ENCODE measurements at regions not wholly inside any gene's neighbourhood (a gene's known extent, or its start where the extent isn't known, plus 50 kb on each side); places are given as distances from the start of the nearest gene placed in this dataset.
"Not testable (repeated sequence)": the region's sequence is repeated elsewhere in the genome, so short reads cannot be mapped to it uniquely, and the experiment has no call there.

DNA sequence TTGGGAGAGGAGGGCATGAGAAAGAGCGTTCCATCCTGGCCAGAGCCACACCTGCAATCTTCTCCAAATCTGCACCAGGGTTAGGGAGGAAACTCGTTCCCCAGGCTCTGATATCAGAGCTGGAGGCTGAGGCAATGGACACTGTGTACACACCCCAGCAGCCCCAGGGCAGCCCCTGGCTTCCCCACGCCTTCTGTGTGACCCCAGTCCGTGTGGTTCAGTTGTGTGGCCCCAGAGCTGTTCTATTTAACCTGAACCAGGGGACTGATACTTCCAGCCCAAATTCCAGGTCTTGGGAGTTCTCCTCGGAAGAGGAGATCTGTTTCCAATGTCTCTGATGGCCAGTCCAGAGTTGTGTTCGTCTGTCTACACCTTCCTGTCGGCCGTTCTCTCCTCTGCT is 242.6 kb upstream of the EXOC2 start:
- DNase-seq: no peak

DNA sequence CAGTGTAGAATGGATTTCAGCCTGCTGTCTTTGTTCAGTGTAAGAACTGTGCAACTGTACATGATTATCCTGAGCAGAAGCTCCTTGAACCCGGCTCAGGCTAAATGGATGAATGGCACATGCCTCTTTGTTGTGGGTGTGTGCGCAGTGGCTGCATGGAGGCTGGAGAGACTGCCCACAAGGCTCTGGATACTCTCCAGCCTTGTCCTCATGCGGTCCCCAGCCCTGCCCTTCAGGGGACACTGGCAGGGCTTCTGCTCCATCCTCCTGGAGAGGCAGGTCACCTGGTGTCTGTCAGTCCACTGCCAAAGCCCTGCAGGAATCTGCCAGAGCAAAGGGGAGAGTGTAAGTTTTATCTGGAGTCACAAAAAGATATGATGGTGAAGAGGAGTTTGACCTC is 241.7 kb upstream of the EXOC2 start:
- no peak for DNase-seq

DNA sequence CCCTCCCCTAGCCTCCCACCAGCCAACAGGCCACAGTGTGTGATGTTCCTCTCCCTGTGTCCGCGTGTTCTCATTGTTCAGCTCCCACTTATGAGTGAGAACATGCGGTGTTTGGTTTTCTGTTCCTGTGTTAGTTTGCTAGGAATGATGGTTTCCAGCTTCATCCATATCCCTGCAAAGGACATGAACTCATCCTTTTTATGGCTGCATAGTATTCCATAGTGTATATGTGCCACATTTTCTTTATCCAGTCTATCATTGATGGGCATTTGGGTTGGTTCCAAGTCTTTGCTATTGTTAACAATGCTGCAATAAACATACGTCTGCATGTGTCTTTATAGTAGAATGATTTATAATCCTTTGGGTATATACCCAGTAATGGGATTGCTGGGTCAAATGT is 239.0 kb upstream of the EXOC2 start:
- DNase-seq: not testable (repeated sequence)

DNA sequence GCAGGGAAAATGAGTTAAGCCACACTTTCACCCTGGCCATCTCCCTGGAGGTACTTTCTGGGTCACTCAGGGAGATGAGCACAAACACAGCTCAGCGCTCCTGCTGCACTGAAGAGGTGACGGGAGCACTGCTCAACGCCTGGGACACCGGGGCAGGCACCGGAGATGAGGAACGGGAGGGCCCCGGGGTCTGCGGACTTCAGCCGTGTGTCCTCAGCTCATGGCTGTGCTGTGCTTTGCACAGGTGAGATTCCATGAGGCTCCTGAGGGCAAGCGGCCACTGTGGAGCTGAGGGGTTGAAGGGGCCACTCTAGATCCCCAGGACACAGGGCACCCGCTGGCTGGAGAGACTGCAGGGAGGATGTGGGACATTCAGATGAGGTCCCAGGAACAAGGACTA is 234.2 kb upstream of the EXOC2 start:
- no peak for DNase-seq

- no peak for DNase-seq
These were observed 232.8 kb upstream of the EXOC2 start for GRCh38 chr6:925656-926213.

DNA sequence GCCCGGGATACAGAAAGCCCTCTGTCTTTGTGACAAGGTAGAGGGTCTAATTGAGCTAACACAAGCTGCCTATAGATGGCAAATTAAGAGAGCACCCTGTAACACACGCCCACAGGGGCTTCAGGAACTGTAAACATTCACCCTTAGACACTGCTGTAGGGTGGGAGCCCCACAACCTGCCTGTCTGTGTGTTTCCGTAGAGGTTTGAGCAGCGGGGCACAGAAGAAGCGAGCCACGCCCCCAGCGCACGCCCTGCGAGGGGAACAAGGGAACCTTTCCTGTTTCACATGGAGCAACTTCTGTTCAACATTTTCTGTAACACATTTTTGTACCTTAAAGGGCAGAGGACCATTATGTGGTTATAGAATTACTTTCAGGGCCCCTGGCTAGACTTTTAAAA is 231.7 kb upstream of the EXOC2 start:
- no peak for DNase-seq

DNA sequence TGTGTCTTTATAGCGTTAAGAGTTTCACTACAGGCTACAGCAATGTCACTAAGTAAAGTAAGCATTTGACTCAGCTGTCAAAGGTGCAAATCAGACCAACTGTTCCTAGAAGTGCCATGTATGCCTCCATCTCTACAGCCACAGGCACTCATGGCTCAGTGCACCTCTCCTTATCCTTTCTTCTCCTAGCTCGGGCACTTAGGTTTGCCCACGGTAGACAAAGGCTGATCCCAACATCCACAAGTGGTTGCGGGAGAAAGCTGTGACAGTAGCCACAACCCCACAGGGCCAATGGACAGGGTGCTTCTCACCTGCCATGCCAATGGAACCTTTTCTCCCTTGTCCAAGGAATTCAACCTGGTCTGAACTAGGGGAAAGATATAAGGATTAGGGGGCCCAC is 228.5 kb upstream of the EXOC2 start:
- no peak for DNase-seq

DNA sequence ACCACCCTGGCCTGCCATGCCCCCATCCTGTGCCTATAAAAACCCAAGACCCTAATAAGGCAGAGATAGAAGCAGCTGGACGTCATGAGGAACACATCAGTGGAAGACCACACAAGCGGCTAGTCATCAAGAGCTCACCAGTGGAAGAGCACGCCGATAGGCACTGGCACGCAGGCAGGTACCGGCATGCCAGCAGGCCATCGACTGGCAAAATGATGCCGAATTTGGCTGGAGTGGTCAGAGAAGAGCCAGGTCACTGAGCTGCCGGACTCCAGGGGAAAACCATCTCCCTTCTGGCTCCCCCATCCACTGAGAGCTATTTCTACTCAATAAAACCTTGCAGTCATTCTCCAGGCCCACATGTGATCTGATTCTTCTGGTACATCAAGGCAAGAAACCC is 227.6 kb upstream of the EXOC2 start:
- DNase-seq: no peak

GRCh38 chr6:919500-919899 is 226.6 kb upstream of the EXOC2 start:
- no peak for DNase-seq

DNA sequence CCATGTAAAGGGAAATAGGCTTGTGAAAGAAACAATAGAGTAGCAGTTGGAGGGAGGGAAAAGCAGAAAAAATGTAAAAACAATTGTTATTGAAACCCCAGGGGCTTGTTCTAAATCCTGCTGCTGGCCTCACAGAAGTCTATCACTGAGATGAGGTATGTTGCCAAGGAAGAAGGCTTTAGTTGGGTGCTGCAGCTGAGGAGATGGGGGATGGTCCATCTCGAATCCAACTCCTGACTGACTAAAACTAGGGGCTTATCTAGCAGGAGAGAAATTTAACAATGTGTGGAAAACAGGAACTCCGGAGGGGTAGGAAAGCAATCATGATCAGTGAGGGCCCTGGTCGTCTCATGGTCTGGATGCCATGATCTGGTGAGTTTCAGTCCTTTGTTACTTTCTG is 225.0 kb upstream of the EXOC2 start:
- DNase-seq: no peak

GRCh38 chr6:917296-917695 is 224.4 kb upstream of the EXOC2 start:
- no peak for DNase-seq

DNA sequence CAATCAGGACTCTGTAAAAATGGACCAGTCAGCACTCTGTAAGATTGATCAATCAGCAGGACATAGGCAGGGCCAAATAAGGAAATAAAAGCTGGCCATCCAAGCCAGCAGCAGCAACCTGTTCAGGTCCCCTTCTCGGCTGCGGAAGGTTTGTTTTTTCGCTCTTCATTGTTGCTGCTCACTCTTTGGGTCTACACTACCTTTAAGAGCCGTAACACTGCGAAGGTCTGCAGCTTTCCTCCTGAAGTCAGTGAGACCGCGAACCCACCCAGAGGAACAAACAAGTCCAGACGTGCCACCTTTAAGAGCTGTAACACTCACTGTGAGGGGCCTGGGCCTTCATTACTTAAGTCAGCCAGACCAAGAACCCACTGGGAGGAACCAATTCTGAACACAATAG is 223.2 kb upstream of the EXOC2 start:
- DNase-seq: no peak

DNA sequence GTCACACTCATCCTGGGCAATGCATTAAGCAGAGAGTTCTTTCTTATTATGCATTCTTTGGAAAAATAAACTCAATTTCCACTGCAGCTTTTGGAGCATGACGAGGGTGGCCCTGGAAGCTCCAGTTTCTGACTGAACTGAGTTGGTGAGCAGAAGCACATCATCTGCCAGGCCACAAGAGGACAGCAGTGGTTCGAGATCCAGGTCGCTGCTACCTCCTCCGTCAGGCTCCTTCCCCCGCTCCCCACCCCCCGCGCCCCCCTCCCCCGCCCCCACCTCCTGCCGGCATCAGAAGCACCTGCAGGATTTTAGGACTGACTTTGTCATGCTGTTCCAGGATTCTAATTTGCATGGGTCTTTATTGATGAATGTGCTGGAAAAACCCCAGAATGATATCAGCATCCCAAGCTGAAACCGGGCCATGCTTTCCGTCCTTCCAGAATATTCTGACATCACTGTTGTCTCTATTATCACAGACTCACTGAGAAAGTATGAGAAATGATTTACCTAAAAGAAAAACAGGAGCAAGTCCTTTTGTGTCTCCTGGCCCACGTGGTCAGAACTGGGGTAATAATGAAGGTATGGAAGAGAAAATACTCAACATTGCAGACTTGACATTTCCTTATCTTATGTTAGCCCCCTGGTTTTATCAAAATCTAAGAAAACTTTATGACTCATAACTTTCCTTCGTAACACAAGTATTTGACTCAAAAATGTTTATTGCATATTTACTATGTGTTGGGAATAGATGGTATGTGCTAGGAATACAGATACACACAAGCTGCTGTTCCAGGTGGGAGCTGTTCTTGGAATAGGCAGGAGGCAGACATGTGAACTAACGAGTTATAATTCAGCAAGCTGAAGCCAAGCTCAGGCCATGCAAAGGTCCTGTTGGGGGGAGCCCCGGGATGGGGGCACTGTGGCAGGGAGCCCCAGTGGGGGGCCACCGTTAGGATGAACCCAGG is 220.2 kb upstream of the EXOC2 start:
- peak; percentile 75 for DNase-seq

- DNase-seq: no peak
These were observed 215.0 kb upstream of the EXOC2 start for GRCh38 chr6:907928-908327.

- no peak for DNase-seq
These were observed 214.0 kb upstream of the EXOC2 start for GRCh38 chr6:906920-907319.

DNA sequence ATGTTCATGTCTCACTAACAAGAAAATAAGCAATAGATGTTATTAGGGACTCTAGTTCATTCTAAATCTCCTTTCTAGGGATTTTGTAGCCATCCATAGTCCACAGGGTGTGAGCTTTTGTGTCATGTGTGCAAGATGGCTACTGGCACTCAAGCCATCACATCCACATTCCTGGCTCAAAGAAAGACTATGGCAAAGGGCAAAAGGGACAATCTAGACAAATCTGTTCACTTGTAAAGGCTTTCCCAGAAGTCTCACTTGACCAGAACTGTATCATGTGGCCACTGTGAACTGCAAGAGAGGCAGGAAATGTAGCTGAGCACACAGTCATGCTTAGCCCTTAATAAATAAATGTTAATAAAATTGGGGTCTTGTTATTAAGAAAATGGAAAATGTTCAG is 212.6 kb upstream of the EXOC2 start:
- DNase-seq: no peak

- DNase-seq: no peak
These were observed 212.1 kb upstream of the EXOC2 start for GRCh38 chr6:904994-905393.

DNA sequence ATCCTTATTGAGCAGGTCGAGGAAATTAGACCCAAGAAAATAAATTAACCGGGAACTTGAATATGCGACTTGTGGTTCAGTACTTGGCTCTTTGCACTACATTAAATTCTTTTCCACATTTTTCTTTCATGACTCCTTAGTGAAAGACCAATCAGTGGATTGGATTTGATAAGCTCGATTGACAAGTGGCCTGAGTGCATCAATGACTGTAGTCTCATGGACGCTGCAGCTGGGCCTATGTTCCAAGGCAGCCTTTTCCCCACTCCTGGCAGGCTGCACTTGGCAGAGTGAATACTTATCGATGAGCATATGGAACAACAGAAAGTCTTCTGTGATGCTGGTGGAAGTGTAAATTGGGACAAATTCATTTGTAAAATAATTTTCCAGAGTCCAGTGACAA is 210.8 kb upstream of the EXOC2 start:
- no peak for DNase-seq

DNA sequence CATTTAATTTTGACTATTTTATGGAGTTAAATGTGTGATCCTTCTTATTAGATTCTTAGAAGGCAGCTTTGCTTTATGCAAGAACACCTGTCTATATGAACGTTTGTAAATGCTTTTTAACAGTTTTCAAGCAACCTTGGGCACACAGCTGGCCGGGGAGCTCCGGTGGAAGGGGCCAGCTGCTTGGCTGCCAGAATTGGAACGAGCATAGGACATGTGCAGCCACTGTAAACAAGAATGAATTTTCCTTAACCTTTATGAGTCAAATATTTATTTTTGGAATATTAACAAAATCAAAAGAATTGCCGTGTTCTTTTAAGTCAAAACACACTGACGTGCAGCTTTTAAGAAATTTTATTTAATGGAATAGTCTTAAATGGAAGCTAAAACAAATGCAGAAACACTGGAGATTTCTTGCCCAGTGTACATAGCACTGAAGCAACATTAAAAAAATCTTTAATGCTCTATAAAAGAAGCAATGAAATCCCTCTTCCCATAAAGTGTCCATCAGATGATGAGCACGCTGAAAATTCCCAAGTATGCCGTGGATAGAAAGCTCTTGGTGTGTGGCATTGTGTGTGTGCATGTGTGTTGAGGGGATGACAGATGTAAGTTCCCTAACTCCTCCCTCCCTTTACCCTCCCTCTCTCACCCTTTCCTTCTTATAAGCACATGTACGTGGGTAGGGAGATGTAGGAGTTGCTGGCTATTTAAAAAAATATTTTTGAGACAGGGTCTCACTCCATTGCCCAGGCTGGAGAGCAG is 208.9 kb upstream of the EXOC2 start:
- peak; percentile 61 for DNase-seq

- DNase-seq: peak; percentile 24
These were observed 208.0 kb upstream of the EXOC2 start for GRCh38 chr6:900716-901605.

DNA sequence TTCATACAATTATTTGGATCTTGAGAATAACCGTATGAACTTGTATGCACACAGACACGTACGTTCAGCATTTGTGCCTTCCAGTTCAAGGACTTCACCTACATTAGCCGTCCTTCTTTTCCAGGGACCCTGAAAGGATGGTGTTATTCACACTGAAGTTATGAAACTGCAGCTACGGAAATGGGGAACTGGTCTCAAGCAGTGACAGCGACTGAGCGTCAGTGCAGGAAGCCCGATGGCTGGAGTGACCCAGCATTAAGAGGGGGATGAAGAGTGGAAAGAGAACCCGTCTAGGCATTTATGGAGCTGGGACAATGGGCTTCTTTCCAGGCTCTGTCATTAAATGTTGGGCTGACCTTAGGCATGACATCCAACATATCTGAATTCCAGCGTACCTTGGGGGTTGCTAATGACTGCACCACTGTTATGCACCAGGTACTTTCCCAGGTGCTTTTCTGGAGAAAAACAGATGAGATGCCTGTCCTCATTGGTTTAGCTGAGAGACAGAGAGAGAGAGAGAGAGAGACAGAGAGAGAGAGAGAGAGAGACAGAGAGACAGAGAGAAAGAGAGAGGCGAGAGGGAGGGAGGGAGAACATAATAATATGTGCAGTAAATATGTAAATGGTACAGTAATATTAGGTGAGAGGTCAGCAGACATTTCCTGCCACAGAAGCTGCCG is 204.7 kb upstream of the EXOC2 start:
- DNase-seq: no peak

DNA sequence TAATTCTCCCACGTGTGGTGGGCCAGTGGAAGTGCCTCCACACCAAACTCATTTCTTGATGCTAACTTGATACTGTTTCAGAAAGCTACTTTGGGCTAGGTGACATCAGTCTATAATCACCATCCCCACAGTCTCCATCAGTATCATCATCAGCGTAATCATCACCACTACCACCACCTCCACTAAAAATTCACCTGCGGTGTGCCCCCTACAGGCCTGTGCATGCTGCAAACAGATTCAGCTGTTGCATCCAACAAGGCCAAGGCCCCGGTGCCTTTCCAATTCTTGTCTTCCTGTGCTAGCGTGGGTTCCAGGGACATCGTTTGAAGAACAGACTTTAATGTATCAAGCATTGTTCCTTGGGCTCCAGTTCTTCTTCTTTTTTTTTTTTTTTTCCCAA is 201.3 kb upstream of the EXOC2 start:
- no peak for DNase-seq

Data from tongue (tissue), 1 donor.